NCI-H1930 (cell line): ENCODE measurements at regions not wholly inside any gene's neighbourhood (a gene's known extent, or its start where the extent isn't known, plus 50 kb on each side); places are given as distances from the start of the nearest gene placed in this dataset.

Source experiments
- DNase-seq, 2 experiments: peaks; one replicate each; lab custom pipeline; 2025; lab: John Stamatoyannopoulos, UW

- no peak for DNase-seq
Measured at GRCh38 chr3:174776636-174777035, 82.5 kb upstream of the NAALADL2 start.

GRCh38 chr3:174777813-174778212 is 81.3 kb upstream of the NAALADL2 start:
- DNase-seq, result no peak

- DNase-seq, result no peak
Measured at GRCh38 chr3:174783502-174783901, 75.6 kb upstream of the NAALADL2 start.

- no peak for DNase-seq
Measured at GRCh38 chr3:174784206-174784934, 74.8 kb upstream of the NAALADL2 start.

GRCh38 chr3:174786825-174787224 is 72.3 kb upstream of the NAALADL2 start:
- DNase-seq, result no peak

- no peak for DNase-seq
Measured at GRCh38 chr3:174791161-174791560, 68.0 kb upstream of the NAALADL2 start.

- no peak for DNase-seq
Measured at GRCh38 chr3:174792864-174793263, 66.3 kb upstream of the NAALADL2 start.
